D721Med (cell line): ENCODE measurements at regions not wholly inside any gene's neighbourhood (a gene's known extent, or its start where the extent isn't known, plus 50 kb on each side); places are given as distances from the start of the nearest gene placed in this dataset.

ENCODE experiments used
- DNase-seq: peaks from one replicate; pipeline ENCODE4 v3.0.0; 2011; ENCODE audit warnings: low spot score; ENCODE audit not compliant: insufficient read length
- FAIRE-seq: peaks from 2 replicates; lab custom pipeline; 2011; peaks lifted over from hg19 to GRCh38; lab: Jason Lieb, UNC
- TF ChIP-seq, protein P1 (sequence below): IDR thresholded peaks from 2 replicates; pipeline ENCODE4 v1.5.1; 2012; ENCODE audit warnings: mild to moderate bottlenecking, control low read depth; ENCODE audit not compliant: insufficient read depth; ENCODE audit errors: missing control alignments

DNA sequence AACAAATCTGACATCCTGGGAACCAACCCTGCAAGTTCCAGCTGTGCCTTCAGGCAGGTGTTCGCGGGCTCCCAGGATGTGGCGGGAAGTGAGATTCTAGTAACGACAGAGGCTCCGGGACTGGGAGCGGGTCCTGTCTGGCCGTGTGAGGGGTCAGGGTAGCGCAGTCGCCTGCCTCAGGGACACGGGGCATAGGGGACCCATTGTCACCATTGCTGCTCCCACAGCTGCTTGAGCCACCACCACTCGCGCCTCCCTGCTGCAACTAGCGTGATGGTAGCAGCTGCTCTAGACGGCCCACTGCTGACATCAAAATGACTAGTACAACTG is 468.5 kb downstream of the CDH9 start:
- FAIRE-seq (no peak), DNase-seq (no peak)
- TF ChIP-seq, protein P1, sequence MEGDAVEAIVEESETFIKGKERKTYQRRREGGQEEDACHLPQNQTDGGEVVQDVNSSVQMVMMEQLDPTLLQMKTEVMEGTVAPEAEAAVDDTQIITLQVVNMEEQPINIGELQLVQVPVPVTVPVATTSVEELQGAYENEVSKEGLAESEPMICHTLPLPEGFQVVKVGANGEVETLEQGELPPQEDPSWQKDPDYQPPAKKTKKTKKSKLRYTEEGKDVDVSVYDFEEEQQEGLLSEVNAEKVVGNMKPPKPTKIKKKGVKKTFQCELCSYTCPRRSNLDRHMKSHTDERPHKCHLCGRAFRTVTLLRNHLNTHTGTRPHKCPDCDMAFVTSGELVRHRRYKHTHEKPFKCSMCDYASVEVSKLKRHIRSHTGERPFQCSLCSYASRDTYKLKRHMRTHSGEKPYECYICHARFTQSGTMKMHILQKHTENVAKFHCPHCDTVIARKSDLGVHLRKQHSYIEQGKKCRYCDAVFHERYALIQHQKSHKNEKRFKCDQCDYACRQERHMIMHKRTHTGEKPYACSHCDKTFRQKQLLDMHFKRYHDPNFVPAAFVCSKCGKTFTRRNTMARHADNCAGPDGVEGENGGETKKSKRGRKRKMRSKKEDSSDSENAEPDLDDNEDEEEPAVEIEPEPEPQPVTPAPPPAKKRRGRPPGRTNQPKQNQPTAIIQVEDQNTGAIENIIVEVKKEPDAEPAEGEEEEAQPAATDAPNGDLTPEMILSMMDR, result no peak

GRCh38 chr5:26569241-26569928 is 469.0 kb downstream of the CDH9 start:
- TF ChIP-seq, protein P1, result no peak
- FAIRE-seq (no peak), DNase-seq (no peak)

DNA sequence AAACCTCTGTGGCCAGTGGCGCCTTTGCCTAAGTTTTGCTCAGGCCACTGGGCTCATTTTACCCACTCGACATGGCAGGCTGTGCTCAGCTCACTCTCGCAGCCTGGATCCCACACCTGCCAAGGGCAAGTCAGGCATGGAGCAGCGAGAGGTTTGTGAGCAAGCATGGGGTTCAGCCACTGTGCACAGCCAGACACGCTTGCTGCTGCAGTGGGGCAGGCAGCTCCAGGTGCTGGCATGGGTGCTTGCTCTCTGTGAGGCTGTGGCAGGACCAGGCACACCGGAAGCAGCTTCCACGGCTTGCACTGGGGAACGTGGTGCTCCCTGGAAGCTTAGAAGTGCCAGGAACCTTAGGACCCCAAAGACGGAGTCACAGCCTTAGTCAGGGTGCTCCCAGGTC is 470.1 kb downstream of the CDH9 start:
- TF ChIP-seq, protein P1, result no peak
- FAIRE-seq (no peak), DNase-seq (no peak)

GRCh38 chr5:26563979-26564378 is 474.4 kb downstream of the CDH9 start:
- DNase-seq (no peak), FAIRE-seq (no peak)
- TF ChIP-seq, protein P1, result no peak

- DNase-seq (no peak), FAIRE-seq (no peak)
- TF ChIP-seq, protein P1, result no peak
These were observed 485.3 kb downstream of the CDH9 start for GRCh38 chr5:26553079-26553478.

GRCh38 chr5:26543987-26544386 is 494.4 kb downstream of the CDH9 start:
- TF ChIP-seq, protein P1, result no peak
- FAIRE-seq (no peak), DNase-seq (no peak)

DNA sequence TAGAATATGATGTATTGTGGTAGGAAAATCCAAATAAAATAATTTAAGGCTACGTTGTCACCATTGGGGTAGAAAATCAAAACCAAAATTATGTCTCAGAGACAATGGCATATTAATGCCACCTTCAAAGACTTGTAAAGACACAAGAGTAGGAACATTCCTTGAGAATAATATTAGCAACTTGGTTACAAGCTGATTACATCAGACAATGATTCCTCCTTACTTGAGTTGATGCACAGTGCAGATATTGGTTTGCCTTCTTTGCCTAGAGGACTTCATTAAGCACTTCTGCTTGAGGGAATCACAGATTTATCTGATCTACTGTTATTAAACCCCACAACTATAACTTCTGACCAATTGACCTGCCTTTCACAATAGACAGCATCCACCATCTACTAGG is 500.2 kb downstream of the CDH9 start:
- DNase-seq (no peak), FAIRE-seq (no peak)
- TF ChIP-seq, protein P1, result no peak
